ENCODE measurements at regions not wholly inside any gene's neighbourhood (a gene's known extent, or its start where the extent isn't known, plus 50 kb on each side); places are given as distances from the start of the nearest gene placed in this dataset.

DNA sequence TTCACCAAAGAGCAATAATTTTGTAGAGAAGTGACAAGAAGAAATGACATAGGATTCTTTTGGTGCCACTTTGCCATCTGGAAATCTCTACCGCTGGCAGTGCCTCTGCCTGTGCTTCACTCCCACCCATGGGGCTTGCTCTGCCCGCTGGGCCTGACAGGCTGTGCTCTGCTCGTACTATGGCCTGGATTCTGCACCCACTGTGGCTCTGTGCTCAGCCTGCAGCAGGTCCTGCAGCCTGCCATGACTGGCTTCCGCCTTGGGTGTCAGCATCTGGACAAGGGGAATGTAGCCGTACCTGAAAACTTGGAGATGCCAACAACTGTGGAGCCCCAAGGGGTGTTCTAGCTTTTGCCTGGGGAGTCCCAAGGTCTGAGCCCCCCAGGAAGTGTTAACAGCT is 792.3 kb downstream of the CDH8 start:
- ChIA-PET POLR2A (no interaction called here), CTCF (ENCODE audit: low intra/inter-chr PET ratio) (no interaction called here)
- in situ Hi-C loops (cut with MboI), result no loop called here
- H3K9me1 ChIP-seq (ENCODE audit: control insufficient read depth, insufficient read depth, low read length), result no peaks in the 10 kb centered on the region
- no peak overlapping the region for H3K27ac ChIP-seq (ENCODE audit: extremely low read depth, low read depth, low read length)
- no peaks in the 10 kb centered on the region for H3K79me2 ChIP-seq (ENCODE audit: control insufficient read depth, insufficient read depth, low read length)
- no peaks in the 10 kb centered on the region for H3K4me1 ChIP-seq (replicated peaks in 1 of 2; ENCODE audit: control insufficient read depth in 2 of 2, insufficient read depth in 2 of 2, low read length in 2 of 2)
- H3K27me3 ChIP-seq (ENCODE audit: control insufficient read depth in 2 of 2, insufficient read depth in 2 of 2, low read length in 2 of 2), result no peaks in the 10 kb centered on the region
- H3K9me3 ChIP-seq (replicated peaks; ENCODE audit: control insufficient read depth, insufficient read depth, low read depth, low read length), result no peaks in the 10 kb centered on the region
- H4K20me1 ChIP-seq (replicated peaks; ENCODE audit: control insufficient read depth, insufficient read depth, low read length), result no peaks in the 10 kb centered on the region
- no peak overlapping the region for H2AFZ ChIP-seq (ENCODE audit: low read depth, low read length)
- no peak for FAIRE-seq
- no TSS peak for BruUV-seq (replicated peaks)
- H3K9ac ChIP-seq (ENCODE audit: insufficient read depth in 1 of 2, low read depth in 2 of 2, low read length in 2 of 2), result no peak overlapping the region
- H3K4me2 ChIP-seq (ENCODE audit: insufficient read depth, low read length), result no peak overlapping the region
- no peak for DNase-seq (ENCODE audit: extremely low read depth in 1 of 4, low spot score in 3 of 4)
- 0% methylated on average over 4 of the region's 5 CpGs for WGBS (ENCODE audit: insufficient coverage, low coverage, missing lambda C conversion rate)
- ATAC-seq, result no peak
- no peak overlapping the region for H3K4me3 ChIP-seq
- intact Hi-C loops (cut with micrococcal nuclease), result no loop called here
- no peaks in the 10 kb centered on the region for H3K36me3 ChIP-seq (ENCODE audit: control insufficient read depth, insufficient read depth, low read length)
- no peak for TF ChIP-seq PYGO2 (tag; IDR thresholded peaks at IDR 0.05)
- TF ChIP-seq SIN3B (IDR thresholded peaks at IDR 0.05; ENCODE audit: low read depth), result no peak
- TF ChIP-seq ELF2 (CRISPR knock-in tag; IDR thresholded peaks at IDR 0.05), result no peak
- TF ChIP-seq, protein P1, sequence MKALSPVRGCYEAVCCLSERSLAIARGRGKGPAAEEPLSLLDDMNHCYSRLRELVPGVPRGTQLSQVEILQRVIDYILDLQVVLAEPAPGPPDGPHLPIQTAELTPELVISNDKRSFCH (CRISPR knock-in tag; IDR thresholded peaks at IDR 0.05), result no peak
- TF ChIP-seq, protein P1 (tag; IDR thresholded peaks at IDR 0.05), result no peak
- TF ChIP-seq, protein P2, sequence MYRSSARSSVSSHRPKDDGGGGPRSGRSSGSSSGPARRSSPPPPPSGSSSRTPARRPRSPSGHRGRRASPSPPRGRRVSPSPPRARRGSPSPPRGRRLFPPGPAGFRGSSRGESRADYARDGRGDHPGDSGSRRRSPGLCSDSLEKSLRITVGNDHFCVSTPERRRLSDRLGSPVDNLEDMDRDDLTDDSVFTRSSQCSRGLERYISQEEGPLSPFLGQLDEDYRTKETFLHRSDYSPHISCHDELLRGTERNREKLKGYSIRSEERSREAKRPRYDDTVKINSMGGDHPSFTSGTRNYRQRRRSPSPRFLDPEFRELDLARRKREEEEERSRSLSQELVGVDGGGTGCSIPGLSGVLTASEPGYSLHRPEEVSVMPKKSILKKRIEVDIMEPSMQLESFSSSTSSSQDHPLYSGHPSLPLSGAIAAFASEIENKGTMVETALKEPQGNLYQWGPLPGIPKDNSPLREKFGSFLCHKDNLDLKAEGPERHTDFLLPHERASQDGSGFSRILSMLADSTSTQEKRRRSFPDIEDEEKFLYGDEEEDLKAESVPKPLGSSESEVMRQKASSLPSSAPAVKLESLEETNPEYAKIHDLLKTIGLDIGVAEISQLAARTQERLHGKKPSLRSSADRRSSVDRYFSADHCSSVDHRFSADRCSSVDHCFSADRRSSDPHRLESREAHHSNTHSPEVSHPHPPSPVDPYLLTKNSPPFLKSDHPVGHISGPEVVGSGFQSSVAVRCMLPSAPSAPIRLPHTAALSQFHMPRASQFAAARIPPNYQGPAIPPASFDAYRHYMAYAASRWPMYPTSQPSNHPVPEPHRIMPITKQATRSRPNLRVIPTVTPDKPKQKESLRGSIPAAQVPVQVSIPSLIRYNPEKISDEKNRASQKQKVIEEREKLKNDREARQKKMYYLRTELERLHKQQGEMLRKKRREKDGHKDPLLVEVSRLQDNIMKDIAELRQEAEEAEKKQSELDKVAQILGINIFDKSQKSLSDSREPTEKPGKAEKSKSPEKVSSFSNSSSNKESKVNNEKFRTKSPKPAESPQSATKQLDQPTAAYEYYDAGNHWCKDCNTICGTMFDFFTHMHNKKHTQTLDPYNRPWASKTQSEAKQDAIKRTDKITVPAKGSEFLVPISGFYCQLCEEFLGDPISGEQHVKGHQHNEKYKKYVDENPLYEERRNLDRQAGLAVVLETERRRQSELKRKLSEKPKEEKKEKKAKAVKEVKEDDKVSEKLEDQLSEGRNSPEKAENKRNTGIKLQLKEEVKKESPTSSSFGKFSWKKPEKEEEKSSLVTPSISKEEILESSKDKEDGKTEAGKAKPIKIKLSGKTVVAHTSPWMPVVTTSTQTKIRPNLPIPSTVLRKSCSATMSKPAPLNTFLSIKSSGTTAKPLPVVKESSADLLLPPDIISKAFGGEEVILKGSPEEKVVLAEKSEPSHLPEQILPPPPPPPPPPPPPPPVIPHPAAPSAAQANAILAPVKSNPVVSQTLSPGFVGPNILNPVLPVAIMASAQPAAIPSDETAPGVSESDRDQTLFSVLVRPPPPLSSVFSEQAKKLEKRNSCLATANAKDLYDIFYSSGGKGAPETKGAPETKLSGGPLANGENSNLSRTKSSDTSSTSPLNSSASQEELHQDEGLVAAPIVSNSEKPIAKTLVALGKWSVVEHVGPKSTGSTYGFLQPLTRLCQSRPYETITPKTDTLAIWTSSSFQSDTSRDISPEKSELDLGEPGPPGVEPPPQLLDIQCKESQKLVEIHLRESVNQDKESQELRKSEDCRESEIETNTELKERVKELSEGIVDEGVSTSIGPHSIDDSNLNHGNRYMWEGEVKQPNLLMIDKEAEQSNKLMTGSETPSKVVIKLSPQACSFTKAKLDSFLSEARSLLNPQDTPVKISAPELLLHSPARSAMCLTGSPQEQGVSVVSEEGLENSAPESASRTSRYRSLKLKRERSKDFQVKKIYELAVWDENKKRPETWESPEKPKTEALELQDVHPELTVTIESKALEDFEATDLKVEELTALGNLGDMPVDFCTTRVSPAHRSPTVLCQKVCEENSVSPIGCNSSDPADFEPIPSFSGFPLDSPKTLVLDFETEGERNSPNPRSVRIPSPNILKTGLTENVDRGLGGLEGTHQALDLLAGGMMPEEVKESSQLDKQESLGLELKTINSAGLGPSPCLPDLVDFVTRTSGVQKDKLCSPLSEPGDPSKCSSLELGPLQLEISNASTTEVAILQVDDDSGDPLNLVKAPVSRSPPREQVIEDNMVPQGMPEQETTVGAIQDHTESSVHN (IDR thresholded peaks at IDR 0.05; ENCODE audit: borderline replicate concordance in 1 of 2, low read depth in 1 of 2), result no peak
- TF ChIP-seq KAT2B (IDR thresholded peaks at IDR 0.05; ENCODE audit: low read depth, low read length), result no peak
- TF ChIP-seq ZNF224 (CRISPR knock-in tag; IDR thresholded peaks at IDR 0.05), result no peak
- no peak for TF ChIP-seq TBL1XR1 (IDR thresholded peaks at IDR 0.05; ENCODE audit: low read length in 2 of 2)
- TF ChIP-seq, protein P3, sequence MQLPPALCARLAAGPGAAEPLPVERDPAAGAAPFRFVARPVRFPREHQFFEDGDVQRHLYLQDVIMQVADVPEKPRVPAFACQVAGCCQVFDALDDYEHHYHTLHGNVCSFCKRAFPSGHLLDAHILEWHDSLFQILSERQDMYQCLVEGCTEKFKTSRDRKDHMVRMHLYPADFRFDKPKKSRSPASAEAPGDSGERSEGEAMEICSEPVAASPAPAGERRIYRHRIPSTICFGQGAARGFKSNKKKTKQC (CRISPR knock-in tag; IDR thresholded peaks at IDR 0.05), result no peak
- TF ChIP-seq TAF15 (IDR thresholded peaks at IDR 0.05; ENCODE audit: low read depth, low read length), result no peak
- TF ChIP-seq, protein P4, sequence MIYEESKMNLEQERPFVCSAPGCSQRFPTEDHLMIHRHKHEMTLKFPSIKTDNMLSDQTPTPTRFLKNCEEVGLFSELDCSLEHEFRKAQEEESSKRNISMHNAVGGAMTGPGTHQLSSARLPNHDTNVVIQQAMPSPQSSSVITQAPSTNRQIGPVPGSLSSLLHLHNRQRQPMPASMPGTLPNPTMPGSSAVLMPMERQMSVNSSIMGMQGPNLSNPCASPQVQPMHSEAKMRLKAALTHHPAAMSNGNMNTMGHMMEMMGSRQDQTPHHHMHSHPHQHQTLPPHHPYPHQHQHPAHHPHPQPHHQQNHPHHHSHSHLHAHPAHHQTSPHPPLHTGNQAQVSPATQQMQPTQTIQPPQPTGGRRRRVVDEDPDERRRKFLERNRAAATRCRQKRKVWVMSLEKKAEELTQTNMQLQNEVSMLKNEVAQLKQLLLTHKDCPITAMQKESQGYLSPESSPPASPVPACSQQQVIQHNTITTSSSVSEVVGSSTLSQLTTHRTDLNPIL (CRISPR knock-in tag; IDR thresholded peaks at IDR 0.05), result no peak
